Upper lobe of left lung (tissue), 4 donors: ENCODE measurements at regions not wholly inside any gene's neighbourhood (a gene's known extent, or its start where the extent isn't known, plus 50 kb on each side); places are given as distances from the start of the nearest gene placed in this dataset.

ENCODE experiments used
- CTCF ChIP-seq, 6 experiments: fragments of 450-650 bp in 4 of 6; fragments of 200-600 bp in 2 of 6; sonication (generic) in 2 of 6; IDR thresholded peaks; one replicate each; pipeline ENCODE4 v1.5.1; 2016 to 2019; ENCODE audit warnings: antibody characterized with exemption in 6 of 6
- EP300 ChIP-seq, 4 donors: sonication (generic); formaldehyde crosslinking; IDR thresholded peaks; one replicate each; pipeline ENCODE4 v1.5.1; 2017; ENCODE audit warnings: antibody characterized with exemption in 4 of 4, control low read depth in 2 of 4
- POLR2A ChIP-seq, 4 donors: fragments of 450-650 bp; IDR thresholded peaks; one replicate each; pipeline ENCODE4 v1.5.1; 2016 to 2017; ENCODE audit warnings: antibody characterized with exemption in 4 of 4, mild to moderate bottlenecking in 2 of 4
- POLR2AphosphoS5 ChIP-seq, 2 donors: sonication (generic); formaldehyde crosslinking; IDR thresholded peaks; one replicate each; pipeline ENCODE4 v1.5.1; 2017; ENCODE audit warnings: antibody characterized with exemption in 2 of 2

GRCh38 chr1:232267092-232267836 is 362.7 kb downstream of the SIPA1L2 start:
- TF ChIP-seq CTCF (IDR thresholded peaks at IDR 0.05) (no peak), POLR2A (IDR thresholded peaks at IDR 0.05) (no peak), POLR2AphosphoS5 (IDR thresholded peaks at IDR 0.05) (no peak), EP300 (IDR thresholded peaks at IDR 0.05) (no peak)
